HG02885 (cell line): ENCODE measurements at regions not wholly inside any gene's neighbourhood (a gene's known extent, or its start where the extent isn't known, plus 50 kb on each side); places are given as distances from the start of the nearest gene placed in this dataset.

Experiments
- ATAC-seq: cut with Tn5 transposase; IDR thresholded peaks from one replicate; pipeline ENCODE4 v1.9.1; 2021; ENCODE audit warnings: mild to moderate bottlenecking; ENCODE audit not compliant: unreplicated experiment, poor library complexity

DNA sequence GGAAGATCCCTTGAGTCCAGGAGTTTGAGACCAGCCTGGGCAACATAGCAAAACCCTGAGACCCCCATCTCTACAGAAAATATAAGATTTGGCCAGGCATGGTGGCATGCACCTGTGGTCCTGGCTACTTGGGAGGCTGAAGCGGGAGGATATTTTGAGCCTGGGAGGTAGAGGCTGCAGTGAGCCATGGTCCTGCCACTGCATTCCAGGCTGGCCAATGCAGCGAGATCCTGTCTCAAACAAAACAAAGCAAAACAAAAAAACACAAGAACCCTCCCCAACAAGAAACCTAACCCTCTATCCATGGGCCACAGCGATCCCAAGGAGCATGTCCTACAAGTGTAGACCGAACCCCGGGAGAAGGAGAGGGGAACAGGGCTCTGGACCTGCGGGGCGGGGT lies 133.3 kb downstream of the MGAT5B start:
- ATAC-seq, result no peak

GRCh38 chr17:77002103-77003045 lies 134.2 kb downstream of the MGAT5B start:
- no peak for ATAC-seq

DNA sequence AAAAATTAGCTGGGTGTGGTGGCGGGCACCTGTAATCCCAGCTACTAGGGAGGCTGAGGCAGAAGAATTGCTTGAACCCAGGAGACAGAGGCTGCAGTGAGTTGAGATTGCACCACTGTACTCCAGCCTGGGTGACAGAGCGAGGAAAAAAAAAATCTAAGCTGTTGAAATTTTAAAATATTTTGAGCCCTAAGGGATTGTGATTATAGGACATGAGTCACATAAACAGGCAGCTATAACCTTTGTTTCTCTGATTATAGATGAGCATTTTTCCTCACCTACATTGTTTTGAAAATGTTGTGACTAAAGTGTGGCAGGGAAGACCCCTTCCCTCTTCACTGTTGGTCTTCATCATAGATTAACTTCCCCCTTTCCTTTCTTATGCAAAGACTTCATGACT lies 135.5 kb downstream of the MGAT5B start:
- ATAC-seq, result no peak

- no peak for ATAC-seq
These were observed 133.7 kb upstream of the SEC14L1 start for GRCh38 chr17:77006971-77007649.

GRCh38 chr17:77009877-77010276 lies 130.9 kb upstream of the SEC14L1 start:
- no peak for ATAC-seq

DNA sequence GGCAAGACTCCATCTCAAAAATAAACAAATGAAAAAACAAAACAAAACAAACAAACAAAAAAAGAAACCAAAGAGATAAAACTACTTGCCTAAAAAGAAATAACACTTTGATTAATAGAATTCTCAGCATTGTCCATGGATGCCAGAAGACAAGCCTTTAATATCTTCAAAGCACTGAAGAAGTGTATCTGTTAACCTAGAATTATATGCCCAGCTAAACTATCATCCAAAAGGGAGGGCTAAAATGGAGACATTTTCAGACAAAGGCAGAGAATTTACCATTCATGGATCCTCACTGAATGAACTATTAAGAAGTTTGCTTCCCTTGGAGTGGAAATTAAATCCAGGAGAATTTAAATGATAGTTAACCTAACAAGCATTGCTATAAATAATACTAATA lies 130.1 kb upstream of the SEC14L1 start:
- no peak for ATAC-seq

DNA sequence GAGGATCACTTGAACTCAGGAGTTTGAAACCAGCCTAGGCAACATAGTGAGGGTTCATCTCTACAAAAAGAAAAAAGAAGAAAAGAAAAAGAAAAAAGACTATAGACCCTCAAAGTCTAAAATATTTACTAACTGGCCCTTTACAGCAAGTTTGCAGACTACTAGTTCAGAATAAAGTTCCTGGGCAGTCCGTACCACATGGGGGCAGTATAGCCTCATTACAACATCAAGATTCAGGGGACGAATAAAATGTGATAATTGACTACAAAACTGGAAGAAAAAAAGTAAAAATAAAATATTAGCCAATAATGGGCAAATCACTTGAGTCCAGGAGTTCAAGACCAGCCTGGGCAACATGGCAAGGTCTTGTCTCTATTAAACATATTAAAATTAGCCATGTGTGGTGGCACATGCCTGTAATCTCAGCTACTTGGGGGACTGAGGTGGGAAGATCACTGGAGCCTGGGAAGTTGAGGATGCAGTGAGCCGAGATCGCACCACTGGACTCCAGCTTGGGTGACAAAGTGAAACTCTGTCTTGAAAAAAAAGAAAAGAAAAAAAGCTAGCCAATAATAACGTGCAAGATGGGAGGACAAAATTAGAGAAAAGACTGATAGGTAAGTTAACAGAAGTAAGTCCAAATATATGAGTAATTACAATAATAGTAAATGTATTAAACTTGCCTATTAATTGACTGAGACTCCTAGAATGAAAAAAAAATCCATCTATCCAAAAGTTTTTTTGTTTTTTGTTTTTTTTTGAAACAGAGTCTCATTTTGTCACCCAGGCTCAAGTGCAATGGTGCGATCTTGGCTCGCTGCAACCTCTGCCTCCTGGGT lies 129.4 kb upstream of the SEC14L1 start:
- ATAC-seq, result no peak

DNA sequence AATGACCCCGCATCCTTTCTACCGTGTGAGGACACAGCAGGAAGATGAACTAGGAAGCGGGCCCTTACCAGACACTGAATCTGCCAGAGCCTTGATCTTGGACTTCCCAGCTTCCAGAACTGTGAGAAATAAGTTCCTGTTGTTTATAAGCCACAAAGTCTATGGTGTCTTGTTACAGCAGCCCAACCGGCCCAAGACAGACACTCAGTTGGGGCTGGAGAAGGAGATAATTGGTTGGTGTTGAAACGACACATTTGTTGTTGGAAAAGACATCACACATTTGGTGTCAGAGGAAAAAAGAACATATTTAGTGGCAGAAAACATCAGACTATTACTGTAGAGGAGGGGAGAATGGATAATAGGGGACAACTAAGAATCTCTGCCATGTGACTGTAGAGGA lies 122.3 kb upstream of the SEC14L1 start:
- ATAC-seq, result no peak

DNA sequence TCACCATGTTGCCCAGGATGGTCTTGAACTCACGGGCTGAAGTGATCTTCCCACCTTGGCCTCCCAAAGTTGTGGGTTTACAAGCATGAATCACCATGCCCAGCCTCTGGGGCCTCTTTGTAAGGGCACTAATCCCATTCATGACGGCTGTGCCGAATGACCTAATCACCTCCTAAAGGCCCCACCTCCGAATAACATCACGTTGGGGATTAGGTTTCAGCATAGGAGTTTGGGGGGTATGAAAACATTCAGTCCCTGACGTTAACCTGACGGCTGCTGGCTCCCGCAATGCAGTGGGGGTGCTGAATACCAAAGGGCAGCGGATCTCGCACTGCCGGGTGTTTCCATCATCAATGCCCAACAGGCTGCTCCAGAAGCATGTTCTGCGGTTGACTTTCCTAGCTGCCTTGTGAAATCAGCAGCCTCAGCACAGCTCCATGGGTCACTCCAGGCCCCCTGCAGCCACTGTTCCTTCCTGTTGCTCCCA lies 120.8 kb upstream of the SEC14L1 start:
- ATAC-seq, result no peak

DNA sequence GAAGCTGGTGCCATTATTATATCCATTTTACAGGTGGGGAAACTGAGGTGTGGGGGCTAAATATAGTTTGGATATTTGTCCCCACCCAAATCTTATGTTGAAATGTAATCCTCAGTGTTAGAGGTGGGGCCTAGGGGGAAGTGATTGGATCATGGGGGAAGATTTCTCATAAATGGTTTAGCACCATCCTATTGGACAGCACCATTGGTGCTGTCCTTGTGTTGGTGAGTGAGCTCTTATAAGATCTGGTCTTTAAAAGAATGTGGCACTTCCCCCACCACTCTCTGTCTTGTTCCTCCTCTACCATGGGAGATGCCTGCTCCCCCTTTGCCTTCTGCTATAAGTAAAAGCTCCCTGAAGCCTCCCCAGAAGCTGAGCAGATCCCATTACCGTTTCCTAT lies 119.8 kb upstream of the SEC14L1 start:
- ATAC-seq, result no peak

DNA sequence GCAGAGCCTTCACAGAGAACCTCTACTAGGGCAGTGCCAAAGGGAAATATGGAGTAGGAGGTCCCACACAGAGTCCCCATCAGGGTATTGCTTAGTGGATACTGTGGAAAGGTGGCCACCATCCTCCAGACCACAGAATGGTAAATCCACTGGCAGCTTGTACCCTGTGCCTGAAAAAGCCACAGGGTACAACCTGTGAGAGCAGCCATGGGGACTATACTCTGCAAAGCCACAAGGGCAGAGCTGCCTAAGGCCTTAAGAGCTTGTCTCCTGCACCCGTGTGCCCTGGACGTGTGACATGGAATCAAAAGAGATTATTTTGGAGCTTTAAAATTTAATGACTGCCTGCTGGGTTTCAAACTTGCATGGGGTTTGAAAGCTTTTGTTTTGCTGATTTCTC lies 118.0 kb upstream of the SEC14L1 start:
- ATAC-seq, result no peak

GRCh38 chr17:77025781-77026180 lies 115.0 kb upstream of the SEC14L1 start:
- ATAC-seq, result no peak

GRCh38 chr17:77027271-77027889 lies 113.4 kb upstream of the SEC14L1 start:
- no peak for ATAC-seq

- ATAC-seq, result no peak
These were observed 111.9 kb upstream of the SEC14L1 start for GRCh38 chr17:77028900-77029299.

DNA sequence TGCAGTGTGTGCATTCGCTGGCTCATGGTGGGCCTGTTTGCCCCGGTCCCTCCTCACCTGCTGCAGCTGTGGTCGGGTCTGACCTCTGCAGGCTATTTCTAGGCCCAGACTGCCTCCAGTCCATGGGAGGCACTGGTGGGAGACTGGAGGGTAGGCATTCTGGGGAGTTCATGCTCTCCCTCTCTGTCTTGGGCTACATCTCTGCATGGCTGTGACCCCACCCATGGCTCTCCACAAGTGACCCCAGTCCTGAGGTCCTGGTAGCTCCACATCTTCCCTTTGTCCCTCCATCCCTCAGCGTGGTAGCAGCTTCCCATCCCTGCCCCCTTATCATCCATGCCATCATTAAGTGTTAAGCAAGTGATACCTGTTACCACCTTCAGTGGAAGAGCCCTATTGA lies 107.8 kb upstream of the SEC14L1 start:
- ATAC-seq, result no peak

- ATAC-seq, result no peak
These were observed 106.8 kb upstream of the SEC14L1 start for GRCh38 chr17:77033892-77034404.

DNA sequence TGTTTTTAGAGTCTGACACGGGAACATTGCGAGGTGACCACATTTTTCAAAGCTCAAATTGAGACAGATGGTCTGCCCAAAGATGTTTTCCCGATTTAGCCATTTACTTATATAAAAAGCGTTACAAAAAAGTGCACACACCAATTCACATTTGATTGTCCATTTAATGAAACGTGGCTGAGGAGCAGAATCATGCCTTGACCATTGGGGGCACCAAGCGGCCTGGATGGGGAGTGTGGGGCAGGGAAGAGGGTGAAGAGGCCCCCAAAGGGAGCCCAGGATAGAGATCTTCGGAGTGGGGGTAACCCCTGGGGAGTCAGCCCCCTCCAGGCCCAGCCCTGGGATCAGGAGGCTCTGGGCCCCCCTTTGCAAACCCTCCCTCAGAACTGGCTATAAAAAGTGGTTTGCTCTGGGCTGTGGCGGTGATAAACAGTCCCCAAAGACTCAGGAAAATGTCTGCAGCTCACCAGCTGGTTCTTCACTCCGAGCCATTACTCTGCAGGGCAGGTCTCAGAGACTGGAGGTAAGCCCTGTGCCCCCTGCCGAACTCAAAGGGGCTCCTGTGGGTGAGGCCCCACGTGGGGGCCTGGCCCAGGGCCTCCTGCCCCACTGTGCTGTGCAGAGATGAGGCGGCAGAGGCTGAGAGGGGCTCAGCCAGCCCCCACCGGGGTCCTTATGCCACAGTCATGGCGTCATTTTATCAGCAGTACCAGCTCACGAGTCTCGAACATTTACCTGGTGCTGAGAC lies 105.9 kb upstream of the SEC14L1 start:
- no peak for ATAC-seq

DNA sequence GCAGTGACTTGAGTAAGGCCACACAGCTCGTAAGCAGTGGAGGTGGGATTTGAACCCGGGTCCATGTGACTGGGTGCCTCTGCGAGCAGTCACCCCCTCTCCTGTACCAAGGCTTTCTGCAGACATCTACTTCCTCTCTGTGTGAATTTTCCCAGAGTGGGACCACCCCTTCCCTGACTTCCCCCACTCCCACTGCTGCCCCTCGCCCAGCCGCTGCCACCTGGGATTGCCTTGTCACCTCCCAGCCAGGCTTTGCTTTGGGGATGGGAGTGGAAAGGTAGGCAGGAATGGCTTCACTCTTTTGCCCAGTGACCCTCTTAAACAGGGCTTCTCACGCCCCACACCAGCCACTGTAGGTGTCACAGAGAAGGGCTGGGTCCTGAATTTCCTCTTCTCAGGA lies 105.2 kb upstream of the SEC14L1 start:
- ATAC-seq, result no peak

DNA sequence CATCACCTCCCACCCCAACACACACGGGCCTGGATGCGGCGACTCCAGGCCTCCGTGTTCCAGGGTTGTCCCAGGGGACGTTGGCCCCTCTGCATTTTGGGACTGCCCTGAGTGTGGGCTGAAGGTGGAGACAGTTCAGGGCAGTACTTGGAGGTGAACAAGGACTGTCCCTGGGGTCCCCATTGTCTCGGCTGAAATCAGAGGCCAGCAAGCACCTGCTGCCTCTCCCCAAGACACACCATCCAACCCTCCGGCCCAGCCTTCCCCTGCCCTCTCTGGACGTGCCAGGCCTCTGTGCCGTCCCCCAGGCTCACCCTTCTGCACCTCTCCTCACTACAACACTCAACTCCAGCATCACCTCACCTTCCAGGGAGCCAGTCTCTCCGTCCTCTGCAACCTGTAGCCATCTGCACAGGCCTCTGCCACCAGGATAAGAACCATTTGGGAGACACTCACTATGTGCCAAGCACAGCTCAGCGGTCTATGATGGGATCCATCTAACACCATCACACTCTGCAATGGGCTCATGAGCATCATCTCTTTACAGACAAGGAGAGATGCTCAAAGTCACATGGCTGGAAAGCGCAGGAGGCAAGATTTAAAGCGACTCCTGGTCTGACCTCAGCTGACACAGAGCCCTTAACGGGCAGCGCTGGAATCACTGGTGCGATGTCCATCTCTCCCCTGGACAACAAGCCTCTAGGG lies 104.5 kb upstream of the SEC14L1 start:
- no peak for ATAC-seq
